GM18508 (cell line): ENCODE measurements at regions not wholly inside any gene's neighbourhood (a gene's known extent, or its start where the extent isn't known, plus 50 kb on each side); places are given as distances from the start of the nearest gene placed in this dataset.

Experiments used
- ATAC-seq: cut with Tn5 transposase; IDR thresholded peaks from one replicate; pipeline ENCODE4 v1.9.1; 2021; ENCODE audit warnings: moderate number of reproducible peaks; ENCODE audit not compliant: insufficient read depth, unreplicated experiment

GRCh38 chr4:179447308-179447707 lies 2005.1 kb upstream of the AGA start:
- ATAC-seq = no peak

DNA sequence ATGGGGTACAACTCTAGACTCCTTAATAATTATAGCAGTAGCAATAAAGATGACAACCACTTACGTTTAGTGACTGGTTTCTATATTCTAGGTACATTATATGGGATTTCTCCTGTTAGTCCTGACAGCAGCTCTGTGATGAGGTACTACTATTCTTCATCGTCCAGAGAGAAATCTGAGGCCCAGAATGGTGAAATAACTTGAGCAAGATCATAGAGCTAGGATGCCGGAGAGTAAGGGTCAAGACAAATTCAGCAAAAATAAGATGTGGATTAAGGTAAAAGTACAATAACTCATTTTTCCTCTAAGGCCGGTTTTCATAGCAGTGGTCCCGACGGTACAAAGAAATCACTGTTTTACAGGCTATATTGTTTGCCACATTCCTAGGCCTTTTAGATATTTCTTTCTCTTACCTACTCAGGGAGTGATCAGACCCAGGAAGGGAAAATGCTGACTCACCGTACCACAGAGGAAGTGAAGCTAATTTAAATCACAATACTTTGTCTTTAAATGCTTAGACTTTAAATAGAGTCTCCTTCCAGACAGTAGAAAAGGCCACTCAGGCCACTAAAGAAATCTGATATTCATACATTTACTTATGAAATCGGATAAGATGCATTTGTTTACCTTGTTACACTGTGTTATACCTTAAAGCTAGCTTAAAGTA lies 2023.0 kb upstream of the AGA start:
- ATAC-seq = no peak

- ATAC-seq = no peak
Measured at GRCh38 chr4:179467878-179468277, 2025.6 kb upstream of the AGA start.

- no peak for ATAC-seq
Measured at GRCh38 chr4:179472164-179472563, 2029.9 kb upstream of the AGA start.

GRCh38 chr4:179478608-179479007 lies 2036.4 kb upstream of the AGA start:
- ATAC-seq = no peak

- no peak for ATAC-seq
Measured at GRCh38 chr4:179485781-179486180, 2043.5 kb upstream of the AGA start.

DNA sequence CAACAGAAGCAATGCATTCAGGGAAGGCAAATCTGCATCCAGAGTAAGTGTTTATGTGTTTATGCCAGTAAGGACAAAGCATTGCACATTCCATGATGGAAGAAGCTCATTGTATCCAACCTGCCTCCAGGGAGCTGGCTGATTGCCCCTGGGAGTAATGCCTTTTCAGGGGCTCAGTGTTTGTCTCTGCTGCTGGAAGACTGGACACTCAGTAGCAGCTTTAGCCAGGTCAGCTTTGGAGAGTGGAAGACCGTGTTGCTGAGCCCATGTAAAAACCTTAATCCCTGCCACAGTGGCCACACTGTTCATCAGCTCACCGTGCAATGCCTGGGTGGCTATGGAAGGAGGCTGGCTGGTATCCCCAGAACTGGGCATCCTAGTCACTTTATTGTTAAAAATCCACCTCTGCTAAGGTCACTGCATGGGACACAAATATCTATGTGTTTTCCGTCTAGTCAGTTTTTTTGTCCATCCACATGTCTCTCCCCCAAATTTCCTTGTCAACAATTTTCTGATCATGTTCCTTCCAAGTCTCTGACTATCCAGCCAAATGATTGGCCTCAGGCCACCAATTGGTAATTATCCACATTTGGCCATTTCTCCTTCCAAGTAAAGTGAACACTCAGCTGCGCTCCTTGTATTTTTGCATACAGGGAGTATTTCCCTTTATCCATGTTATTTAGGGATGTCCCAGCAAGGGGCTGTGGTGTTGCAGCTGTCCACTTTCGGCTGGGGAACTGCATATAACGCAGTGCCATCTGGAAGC lies 2044.5 kb upstream of the AGA start:
- ATAC-seq = no peak

DNA sequence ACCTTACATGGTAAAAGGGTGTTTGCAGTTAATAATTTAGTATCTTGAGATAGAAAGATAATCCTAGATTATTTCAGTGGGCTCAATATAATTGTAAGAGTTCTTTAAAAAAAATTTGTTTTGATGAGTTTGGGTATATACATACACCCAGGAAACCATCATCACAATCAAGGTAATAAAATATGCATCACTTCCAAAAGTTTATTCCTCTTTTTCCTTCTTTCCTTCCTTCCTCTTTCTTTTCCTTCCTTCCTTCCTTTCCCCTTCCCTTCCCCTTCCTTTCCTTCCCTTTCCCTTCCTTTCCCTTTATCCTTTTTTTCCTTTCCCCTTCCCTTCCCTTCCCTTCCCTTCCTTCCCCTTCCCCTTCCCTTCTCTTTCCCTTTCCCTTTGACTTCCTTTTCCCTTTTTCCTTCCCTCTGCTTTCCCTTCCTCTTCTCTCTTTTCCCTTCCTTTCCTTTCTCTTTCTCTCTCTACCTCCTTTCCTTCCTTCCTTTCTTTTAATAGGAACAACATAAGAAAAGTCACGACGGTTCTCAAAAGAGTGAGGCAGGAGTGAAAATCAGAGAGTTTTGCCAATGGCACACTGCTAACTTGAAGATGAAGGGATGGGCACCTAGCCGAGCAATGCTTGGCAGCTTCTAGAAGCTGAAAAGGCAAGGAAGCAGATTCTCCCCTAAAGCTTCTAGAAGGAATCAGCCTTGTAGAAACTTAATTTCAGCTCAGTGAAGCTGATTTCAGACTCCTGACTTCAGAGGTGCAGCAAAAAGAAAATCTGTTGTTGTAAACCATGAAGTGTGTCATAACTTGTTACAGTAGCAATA lies 2050.2 kb upstream of the AGA start:
- no peak for ATAC-seq

- ATAC-seq = no peak
Measured at GRCh38 chr4:179503976-179504375, 2061.7 kb upstream of the AGA start.

- no peak for ATAC-seq
Measured at GRCh38 chr4:179509489-179509888, 2067.3 kb upstream of the AGA start.

- ATAC-seq = no peak
Measured at GRCh38 chr4:179521952-179522351, 2079.7 kb upstream of the AGA start.

- ATAC-seq = no peak
Measured at GRCh38 chr4:179530958-179531357, 2088.7 kb upstream of the AGA start.

DNA sequence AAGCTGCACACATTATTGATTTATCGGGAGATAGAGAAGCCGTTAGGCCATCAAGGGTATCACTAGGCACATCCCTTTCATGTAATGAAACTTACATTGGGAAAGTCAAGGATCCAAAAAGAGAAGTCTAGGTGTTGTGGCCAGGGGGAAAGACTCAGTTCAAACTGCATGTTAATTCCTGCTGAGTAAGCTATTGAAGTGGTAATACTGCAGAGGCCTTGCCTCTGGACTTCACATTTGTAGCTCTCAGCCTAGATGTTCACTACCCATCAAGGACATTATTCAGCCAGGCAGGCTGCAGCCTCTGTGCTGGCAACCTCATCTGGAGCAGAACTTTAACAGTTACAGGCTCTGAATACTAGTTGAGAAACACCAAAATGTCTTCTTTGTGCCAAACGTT lies 2094.5 kb upstream of the AGA start:
- ATAC-seq = no peak

DNA sequence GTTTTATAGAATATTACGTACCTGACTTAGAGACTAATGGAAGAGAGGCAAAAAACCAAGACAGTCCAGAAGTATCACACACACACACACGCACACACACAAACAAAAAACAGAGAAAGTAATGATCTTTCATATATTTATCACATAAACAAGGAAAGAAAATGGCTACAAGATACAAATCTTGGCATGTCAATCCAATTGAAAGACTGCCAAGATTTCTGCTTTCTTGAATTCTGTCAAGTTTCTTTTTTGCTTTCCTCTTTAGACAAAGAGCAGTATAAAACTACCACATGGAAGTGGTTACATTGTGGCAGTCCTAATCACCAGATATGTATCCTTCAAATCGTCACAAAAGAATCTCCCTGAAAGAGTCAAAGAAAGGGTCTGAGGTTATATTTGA lies 2097.4 kb upstream of the AGA start:
- ATAC-seq = no peak

- ATAC-seq = no peak
Measured at GRCh38 chr4:179543771-179544170, 2101.5 kb upstream of the AGA start.

DNA sequence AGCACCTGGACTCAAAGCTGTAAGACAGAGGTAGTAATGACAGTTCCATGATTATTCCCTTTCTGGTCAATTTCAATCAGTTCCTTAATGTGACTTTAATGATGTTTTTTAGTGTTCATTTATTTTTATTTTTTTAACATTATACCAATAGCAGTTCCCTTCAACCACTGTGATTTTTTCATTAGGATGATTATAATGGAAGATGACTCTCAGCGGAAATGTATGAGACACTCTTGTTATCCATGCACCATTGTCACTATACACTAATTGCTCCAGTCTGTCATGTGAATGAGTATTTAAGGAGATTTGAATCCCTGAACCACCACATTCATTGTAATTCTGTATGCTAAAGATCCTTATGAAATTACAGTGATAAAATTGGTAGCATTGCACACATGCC lies 2102.3 kb upstream of the AGA start:
- no peak for ATAC-seq

DNA sequence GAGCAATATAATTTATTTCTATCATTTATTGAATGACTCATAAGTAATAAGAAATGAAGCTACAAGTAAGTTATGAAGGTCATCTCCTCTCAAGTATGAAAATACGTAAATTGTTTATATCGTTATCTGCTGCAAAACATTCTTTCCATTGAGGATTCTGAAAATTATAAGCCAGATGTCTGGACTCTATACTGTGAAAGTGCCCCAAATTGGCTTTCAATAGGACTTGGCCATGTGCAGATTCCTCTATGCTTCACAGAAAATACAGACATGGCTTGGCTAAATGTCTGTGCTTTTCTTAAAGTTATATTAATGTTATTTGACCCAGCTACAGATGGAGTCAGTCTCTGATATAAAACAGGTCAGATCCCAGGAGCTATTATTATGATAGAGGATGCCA lies 2109.9 kb upstream of the AGA start:
- no peak for ATAC-seq

DNA sequence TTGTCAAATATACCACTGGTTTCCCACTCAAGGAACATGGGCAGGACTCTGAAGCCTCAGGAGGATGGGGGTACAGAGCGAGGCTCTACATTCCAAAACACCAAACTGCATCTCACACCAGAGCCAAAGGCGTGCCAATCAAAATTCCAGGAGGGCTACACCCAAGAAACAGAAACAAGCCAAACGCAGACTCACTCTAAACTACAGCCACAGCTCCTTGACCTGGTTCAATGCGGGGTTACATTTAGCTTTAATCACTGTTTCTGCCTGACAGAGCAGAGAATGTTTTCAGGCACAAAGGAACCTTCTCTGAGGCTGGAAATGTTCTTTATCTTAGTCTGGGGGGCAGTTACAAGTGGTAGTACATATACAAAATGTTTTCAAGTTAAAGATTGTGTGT lies 2121.5 kb upstream of the AGA start:
- ATAC-seq = no peak

DNA sequence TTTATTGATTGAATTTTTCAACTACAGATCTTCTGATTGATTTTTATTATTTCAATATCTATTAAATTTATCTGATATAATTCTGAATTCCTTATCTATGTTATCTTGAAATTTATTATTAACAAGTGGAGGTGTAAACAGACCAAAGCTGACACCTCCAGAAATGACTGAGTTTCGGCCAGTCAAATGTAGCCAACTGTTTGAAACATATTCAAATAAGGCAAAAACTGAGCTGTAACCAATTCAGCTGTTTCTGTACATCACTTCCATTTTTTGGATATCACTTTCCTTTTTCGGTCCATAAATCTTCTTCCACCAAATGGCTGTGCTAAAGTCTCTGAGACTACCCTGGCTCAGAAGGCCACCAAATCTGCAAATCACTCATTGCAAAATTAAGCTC lies 2127.3 kb upstream of the AGA start:
- no peak for ATAC-seq

DNA sequence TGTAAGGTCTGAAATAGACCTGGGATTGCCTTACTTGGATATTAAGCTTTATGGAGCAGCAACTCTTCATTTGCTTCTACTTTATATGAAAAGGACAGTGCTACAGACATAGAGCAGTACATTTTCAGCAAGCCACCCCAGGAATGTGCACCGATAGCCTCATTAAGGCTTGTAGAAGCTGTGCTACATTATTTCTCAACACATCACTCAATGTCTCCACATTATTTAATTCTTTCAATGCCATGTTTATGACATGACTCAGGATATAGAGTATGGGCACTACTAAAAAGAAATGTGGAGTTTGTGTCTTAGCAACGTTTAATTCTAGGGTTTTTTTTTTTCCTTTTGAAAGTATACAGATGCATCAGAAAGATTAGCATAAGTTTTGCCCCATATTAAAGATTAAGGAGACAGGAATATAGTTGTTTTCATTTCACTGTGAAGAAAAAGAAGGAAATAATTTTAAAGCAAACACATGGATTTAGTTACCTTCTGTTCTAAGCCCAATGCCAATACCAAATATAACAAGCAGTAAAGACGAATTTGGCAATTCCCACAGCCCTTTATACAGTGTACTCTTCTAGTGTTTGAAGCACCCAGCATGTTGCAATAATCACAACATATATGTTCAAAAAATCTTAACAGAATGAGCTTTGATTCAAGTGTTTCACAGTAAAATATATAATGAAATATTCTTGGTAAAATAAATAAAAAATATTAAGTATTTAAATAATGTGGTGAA lies 2140.1 kb upstream of the AGA start:
- ATAC-seq = no peak

DNA sequence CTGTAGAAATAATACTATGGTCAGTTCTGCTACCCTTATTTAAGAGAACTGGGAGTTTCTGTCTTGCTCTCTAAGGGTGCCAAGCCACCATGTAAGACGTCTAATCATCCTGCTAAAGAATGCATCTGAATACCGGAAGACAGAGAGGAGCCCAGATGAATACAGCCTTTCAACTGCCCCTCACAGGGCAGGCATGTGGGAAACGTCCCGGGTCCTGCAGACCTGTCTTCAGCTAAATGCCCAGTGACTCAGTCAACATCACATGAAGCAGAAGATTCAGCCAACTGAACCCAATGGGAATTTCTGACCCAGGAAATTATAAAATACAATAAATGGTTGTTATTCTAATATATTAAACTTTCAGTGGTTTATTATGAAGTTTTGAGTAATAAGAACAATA lies 2141.0 kb upstream of the AGA start:
- no peak for ATAC-seq
